NAMALWA (cell line): ENCODE measurements at regions not wholly inside any gene's neighbourhood (a gene's known extent, or its start where the extent isn't known, plus 50 kb on each side); places are given as distances from the start of the nearest gene placed in this dataset.
"Not testable (repeated sequence)": the region's sequence is repeated elsewhere in the genome, so short reads cannot be mapped to it uniquely, and the experiment has no call there.

Source experiments
- DNase-seq: peaks from one replicate; pipeline ENCODE4 v3.0.0-alpha.2; 2015; ENCODE audit warnings: low spot score

DNA sequence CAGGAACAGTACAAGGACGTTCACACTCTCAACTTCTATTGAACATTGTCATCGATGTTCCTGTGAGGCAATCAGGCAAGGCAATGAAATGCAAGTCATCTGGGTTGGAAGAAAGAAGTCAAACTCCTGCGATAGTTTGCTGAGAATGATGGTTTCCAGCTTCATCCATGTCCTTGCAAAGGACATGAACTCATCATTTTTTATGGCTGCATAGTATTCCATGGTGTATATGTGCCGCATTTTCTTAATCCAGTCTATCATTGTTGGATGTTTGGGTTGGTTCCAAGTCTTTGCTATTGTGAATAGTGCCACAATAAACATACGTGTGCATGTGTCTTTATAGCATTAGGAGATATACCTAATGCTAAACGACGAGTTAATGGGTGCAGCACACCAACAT is 180.0 kb downstream of the RTP5 start:
- not testable (repeated sequence) for DNase-seq

DNA sequence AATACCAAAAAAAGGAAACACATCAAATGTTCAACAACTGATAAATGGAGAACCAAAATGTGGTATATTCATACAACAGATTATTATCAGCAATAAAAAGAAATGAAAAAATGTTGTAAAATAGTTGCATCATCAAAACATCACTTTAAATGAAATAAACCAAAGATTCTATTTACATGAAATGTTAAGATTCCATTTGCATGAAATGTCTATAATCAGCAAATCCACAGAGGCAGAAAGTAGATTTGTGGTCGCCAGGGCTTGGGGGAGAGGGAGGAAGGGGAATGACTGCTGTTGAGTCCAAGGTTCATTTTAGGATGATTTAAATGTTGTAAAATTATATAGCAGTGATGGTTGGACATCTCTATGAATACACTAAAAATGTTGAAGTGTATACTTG is 181.9 kb downstream of the RTP5 start:
- DNase-seq: no peak

DNA sequence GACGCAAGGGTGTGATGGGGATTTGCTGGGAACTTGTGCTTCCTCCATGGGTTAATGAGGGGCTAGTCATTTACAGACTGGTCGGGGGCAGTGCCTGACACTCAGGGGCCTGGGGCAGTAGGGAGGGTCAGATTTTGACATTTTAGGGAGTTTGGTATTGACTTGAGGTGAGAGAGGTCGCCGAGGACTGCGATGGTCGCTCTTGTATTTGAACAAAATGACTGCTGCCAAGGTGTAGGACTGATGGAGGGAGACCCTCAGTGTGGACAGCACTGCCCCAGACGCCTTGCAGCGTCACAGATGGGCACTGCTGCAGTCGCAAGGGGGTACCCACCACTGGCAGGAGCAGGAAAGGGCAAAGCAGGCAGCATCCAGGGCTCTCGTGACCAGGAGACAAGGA is 182.9 kb downstream of the RTP5 start:
- DNase-seq: no peak

DNA sequence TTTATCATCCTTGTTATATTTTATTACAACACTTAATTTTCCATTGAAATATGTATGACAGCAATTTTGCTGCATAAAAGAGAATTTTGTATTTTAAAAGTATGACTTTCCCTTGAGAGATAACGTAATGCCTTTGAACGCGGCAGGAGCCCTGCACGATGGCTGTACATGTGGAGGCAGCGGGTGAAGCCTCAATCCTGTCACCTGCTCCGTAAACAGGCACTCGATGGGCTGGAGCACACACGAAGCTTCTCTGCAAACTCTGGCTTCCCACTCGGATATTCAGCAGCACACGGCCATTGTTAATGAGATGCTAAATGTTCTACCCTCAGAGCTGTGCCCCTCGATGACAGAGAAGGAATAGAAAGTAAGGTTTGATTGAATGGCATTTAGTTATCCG is 184.4 kb downstream of the RTP5 start:
- no peak for DNase-seq

DNA sequence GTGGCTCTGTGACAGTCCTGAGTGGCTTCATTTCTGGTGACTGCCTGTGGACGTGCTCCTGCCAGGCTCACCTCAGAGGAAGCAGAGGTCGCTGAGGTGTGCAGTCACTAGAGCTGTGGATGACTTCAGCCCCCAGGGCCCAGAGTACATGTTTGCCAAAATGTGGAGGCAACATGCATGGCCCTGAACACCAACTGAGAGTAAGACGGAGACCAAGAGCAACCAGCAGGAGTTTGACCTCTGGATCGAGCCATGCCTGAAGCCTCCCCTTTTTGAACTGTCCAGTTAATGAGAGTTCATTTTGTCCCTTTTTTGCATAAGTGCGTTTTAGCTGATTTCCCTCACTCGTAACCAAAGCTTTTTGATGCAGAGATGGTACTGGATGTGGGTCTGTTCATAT is 184.9 kb downstream of the RTP5 start:
- DNase-seq: no peak

DNA sequence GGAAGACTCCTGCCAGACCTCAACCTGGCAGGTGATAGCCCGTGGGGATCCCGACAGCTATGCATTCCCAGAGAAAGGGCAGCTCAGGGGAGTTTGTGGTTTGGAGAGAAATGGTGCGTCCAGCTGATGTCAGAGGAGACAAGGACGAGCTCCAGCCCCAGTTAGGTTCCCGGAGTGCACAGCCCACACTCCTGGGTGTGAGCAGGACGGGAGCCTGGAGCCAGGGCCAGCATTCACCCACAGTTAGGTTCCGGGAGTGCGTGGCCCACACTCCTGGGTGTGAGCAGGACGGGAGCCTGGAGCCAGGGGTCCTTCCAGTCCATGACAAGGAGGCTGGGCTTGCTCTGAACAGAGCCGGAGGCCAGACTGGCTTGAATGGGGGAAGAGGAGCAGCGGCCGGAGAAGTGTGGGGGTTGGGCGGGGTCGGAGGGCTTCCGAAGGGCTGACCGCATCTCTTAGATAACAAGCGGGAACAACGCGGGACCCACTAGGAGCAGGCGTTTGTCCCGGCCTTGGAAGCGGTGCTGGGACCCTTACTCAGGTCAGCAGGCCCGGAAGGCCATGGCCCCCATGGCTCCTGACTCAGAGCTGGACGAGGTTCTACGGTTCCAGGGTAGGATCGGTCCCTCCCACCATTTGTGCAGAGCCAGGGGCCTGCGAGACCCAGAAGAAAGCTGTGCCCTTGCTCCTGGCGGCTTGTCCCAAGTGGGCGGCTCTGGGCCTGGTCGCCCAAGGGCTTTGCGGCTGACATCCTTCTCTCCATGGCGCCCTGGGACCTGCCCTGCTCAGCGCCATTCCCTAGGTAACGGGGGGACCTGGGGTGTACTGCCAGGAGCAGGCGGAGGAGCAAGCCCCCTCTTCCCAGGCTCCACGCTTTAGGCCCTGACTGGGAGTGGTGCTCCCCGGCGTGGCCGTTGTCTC is 185.6 kb downstream of the RTP5 start:
- no peak for DNase-seq

DNA sequence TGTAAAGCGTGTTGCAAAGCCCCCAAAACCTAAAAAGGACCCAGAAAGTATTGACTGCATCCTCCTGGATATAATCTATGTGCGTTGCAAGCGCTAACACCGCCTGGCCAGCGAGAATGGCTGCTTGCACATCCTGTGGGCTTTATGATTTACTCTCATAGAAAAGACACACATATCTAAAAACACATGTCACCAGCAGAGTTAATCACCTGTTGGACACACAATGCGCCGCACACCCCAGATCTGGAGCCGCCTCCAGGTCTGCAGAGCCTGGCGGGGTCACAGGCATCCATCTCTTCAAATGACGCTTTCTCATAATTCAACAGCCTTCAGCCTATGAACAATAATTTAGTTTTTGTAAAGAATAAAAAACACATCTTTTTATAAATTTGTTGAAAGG is 186.5 kb downstream of the RTP5 start:
- DNase-seq: no peak

DNA sequence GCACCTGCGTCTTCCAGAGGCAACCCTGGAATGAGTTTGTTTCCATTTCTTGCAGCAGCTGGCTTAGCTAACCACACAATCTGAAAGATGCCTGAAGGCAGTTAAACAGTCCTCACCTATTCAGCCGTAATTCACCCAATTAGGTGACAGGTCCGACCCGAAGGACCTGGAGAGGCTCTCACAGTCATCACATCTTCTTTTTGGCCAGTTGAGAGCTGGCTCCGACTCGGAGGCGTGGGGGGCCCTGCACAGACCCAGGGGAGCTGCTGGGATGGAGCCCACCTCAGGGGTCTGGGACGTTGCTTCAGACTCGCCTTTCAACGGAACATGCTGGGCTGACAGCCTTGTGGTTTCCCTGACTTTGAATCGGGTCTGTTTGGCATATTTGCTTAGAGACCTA is 187.3 kb downstream of the RTP5 start:
- DNase-seq: no peak

DNA sequence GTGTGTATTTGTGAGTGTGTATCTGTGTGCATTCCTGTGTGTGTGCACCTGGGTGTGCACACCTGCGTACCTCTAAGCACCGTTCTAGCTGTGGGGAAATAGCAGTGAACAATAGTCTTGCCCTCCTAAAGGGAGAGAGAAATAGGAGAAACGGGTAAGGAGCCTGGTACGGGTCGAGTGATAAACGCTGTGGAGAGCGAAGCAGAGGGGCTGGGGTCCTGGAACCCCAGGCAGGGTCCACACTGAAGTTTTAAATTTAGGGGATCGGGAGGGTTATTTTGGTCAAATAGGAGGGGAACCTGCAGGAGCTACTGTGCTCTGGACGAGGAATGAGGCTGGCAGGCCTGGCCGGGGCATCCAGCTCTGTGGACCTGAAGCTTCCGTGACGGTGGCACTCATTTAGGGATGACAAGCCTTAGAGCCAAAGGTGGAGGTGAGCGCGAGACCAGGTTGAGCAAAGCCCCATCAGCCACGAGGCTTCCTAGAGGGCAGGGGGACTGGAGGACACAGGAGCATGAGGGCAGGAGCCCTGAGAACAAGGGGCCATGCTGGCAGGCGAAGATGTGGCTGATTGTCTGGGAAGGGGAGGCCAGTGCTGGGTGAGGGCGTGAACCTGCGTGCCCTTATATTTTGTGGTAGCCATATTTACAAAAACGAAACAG is 188.0 kb downstream of the RTP5 start:
- no peak for DNase-seq

DNA sequence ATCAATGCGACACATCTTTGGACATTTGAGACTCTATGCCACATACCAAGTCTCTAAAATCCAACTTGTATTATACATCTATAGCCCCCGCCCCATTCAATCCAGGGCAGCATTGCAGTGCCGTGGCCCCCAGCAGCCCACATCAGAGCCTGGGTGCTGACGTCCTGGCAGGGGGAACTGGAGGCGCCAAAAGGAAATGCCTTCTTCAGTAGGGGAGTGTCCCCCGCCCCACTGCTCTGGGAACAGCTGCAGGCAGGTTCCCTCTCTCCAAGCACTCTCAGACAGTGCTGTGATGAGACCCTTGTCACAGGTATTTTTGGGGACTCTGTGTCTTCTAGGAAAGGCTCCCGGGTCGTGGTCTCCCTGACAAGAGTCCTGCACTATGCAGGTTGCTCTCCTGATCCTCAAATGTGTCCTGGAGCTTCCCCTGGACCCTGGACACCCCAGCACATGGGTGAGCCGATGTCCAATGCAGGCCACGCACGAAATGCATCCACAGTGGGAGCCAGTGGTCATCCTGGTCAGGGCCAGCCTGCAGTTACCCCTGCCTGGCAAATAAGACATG is 188.7 kb downstream of the RTP5 start:
- DNase-seq: no peak

DNA sequence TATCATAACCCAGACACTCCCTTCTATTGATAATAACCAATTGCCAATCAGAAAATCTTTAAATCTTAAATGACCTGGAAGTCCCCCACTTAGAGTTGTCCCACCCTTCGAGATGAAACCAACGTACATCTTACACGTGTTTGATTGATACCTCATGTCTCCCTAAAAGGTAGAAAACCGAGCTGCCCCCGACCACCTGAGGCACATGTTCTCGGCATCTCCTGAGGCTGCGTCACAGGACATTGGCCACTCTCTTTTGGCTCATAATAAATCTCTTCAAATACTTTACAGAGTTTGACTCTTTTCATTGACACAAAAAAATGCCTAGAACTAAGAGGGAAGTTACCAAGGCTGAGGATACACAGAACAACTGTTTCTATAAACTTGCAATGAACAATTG is 190.0 kb downstream of the RTP5 start:
- no peak for DNase-seq

DNA sequence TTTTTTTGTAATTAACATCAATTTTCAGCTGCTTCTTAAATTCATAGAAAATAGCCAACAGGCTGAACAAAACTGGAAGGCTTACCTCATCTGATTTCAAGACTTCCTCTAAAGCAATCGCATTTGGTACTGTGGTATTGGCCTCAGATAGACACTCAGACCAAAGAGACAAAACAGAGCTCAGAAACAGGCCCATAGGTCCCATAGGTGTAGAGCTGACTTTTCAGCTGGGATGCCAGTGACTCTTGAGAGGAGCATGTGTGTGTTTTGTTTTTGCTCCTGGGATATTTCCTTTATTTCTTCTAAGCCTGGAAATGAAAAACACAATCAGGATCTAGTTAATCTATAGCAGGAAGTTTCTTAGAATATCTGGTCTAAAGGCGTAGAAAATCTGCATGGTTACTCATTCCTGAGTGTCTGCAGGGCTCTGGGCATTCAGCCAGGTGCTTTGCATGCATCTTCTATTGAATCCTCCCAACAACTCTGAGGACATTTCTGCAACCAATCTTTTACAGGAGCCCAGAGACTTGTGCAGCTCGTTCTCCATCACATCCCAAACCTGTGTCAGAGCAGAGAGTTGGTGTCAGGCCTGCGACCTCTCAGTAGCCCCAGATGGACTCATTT is 190.8 kb downstream of the RTP5 start:
- peak; percentile 20 for DNase-seq

DNA sequence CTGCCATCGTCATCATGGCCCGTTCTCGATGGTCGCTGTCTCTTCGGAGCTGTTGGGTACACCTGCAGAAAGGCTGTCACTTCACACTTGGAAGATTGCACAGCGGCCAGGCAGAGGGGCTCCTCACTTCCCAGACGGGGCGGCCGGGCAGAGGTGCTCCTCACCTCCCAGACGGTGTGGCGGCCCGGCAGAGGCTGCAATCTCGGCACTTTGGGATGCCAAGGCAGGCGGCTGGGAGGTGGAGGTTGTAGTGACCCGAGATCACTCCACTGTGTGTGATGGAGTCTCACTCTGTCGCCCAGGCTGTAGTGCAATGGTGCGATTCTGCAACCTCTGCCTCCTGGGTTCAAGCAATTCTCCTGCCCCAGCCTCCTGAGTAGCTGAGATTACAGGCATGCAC is 192.4 kb downstream of the RTP5 start:
- DNase-seq: not testable (repeated sequence)

DNA sequence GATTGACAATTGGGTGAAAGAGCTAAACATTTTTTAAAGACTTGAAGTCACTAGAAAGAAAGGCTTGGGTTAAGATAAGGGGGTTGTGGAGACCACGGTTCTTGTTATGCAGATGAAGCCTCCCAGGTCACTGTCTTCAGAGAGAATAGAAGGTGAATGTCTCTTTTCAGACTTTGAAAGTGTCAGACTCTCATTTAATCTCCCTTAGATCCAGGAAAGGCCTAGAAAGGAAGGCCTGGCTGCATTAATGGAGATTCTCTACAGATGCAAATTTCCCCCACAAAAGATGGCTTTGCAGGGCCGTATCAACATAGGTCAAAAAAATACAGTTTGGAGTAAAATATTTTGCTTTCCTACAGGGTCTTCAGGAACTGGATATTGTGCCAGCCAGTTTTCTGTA is 193.9 kb downstream of the RTP5 start:
- no peak for DNase-seq

DNA sequence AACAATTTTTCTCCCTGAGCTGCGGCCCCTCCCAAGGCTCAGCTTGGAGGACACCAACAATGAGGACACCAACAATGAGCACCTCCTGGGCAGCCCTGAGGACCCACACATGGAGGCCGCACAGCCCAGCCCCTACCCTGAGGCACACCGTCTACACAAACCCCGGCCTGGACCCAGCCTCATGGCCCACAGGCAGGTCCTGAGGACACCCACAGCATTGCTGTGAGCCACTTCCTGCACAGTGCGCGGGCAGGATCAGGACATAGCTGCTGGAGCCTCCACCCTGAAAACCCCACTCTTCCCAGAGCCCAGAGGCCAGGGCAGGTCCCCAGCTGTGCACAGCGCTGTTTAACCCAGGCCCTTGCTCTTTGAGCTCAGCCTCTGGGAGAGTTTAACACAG is 194.3 kb downstream of the RTP5 start:
- DNase-seq: no peak

DNA sequence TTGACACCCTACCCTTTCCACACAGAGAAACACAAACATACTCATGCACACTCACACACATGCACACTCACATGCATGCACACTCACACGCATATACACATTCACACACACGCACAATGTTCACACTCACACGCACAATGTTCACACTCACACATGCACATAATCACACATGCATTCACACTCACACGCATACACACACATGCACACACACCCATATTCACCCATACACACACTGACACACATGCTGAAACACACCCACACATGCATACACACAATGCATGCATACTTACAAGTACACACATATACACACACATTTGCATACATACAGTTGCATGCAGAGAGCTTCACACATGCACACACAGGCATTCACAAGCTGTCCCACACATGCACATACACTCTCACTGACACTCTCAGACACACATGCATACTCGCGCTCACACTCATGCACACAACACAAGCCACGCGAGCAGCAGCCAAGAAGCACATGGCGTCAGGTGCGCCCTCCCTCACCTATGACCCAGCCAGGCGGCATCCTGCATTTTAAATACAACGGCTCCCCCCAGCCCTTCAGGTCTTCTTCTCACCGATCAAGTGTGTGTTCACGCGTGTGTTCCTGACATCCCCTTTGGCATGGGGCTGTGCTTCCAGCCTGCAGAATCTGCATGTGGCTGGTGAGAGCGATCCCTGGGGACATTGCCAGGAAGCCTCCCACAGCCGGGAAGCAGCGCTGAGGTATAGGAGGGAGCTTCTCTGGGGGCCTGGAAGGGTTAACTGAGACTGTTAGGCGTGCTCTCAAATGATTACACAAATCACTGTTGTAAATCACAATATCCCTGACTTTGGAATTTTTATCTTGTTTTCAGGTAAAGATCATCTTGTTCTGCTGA is 195.1 kb downstream of the RTP5 start:
- DNase-seq: no peak

DNA sequence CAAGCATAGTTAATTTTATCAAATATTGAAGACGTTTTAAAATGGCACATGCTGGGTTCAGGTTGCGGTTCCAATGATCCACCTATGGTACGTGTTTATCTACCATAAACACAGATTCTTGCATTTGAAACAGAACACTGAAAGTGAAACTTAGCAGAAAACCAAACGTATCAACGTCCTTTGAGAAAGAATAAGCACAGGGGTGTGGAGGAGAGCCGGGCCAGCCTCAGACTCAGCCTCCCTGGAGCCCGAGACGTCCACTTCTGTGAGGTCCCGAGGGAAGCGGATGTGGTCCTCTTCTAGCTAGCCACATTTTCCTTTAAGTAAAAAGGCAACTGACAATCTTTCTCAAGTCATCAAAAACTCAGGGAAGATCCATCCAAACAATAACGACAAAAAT is 195.9 kb downstream of the RTP5 start:
- no peak for DNase-seq

DNA sequence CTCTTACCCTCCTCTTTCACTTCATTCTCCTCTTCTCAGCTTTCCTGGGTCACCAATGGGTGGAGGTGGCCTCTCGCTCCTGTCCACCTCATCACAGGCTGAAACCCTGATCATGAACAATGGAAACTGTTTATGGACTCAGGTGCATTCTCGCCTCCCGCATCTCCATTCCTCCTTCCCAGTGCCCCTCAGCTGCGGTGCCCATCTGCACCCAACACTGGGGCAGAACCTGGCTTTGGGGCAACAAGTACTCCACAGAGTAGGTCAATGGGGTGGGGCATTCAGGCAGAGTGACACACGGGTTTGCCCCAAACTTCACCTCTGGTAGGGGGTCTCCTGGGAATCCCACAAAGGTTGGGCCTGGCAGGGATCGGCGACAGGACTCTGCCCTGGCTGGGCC is 199.5 kb downstream of the RTP5 start:
- DNase-seq: no peak

DNA sequence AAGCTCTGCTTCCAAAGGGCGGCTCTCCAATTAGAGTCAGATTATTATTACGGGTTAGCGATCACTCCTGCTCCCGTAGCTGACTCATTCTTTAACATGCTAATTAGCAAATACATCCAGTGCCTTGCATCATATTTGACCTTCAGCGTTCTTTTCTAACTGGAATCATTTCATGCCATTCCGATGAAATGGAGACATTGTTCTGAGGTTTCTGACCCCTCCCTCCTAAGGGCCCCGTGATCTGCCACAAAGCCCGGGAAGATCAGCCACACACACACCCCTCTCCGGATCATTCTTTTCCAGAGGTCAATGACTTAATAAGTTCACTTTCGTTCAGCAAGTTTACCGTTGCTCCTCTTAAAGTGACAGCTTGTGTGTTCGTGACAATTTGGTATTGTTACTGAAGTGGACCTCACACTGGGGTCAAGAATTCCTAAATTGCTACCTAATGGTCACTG is 200.4 kb downstream of the RTP5 start:
- DNase-seq: not testable (repeated sequence)

DNA sequence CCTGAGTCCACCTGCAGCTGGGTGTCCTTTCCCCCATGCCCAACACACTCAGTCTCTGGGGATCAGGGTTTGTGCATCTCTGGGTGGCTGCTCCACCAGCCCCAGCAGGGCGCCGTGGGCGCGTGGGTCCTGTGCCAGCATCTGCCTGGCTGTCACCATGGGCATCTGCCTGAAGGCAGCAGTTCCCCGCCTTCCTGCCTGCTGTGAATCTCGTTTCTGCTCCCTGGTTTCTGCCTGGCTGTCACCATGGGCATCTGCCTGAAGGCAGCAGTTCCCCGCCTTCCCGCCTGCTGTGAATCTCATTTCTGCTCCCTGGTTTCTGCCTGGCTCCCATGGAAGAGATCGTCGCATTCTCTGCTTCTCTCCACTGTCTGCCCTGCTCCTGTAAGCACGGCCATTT is 201.2 kb downstream of the RTP5 start:
- DNase-seq: not testable (repeated sequence)

DNA sequence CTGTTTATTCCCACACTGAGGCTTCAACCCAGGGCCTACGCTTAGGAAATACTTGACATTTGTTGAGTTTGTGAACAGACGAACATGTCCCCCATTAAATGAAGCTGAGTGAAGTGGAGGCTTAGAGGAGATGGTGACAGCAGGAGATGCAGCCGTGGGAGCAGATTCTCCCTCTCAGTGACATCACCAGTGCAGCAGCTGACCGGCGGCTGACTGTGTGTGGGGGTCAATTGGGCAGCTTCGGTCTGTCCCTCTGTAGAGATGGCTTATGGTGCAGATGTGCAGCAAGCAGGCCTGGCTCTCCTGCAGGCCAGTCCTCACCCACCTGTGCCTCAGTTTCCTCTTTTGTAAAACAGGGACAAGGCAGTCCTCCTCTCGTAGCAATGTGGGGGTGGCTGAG is 201.8 kb downstream of the RTP5 start:
- DNase-seq: not testable (repeated sequence)

DNA sequence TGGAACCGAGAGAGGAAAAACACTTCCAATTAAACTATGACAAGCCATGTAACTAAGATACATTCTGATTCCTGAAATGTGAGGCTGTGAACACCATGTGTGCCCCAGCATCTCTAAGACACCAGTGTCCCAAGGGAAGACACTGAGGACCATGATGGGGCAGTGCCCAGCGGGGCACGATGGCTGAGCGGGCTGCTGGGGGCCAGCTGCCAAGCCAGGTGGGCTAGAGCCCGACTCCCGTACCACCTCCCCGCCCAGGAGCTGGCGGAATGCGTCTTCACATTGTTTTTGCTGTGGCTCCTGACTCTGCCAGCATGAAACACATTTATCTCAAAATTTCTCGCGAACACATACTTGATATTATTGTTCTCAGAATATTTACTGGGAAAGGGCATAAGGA is 202.4 kb downstream of the RTP5 start:
- DNase-seq: not testable (repeated sequence)
